SK-N-SH treated with all-trans-retinoic acid at 6 μM for 48 hours (cell line): ENCODE measurements at regions not wholly inside any gene's neighbourhood (a gene's known extent, or its start where the extent isn't known, plus 50 kb on each side); places are given as distances from the start of the nearest gene placed in this dataset.

Experiments
- ATAC-seq: fragments of 200-7000 bp; cut with Tn5 transposase; 3 replicates; pipeline ENCODE4 v1.9.1; 2020; ENCODE audit warnings: mild to moderate bottlenecking, moderate library complexity
- ARNTL ChIP-seq: fragments of 450-650 bp; formaldehyde crosslinking; IDR thresholded peaks from 2 replicates; pipeline ENCODE4 v1.5.0; 2020; ENCODE audit warnings: low read depth, mild to moderate bottlenecking, moderate library complexity, borderline replicate concordance
- CSDC2 ChIP-seq: fragments of 250-450 bp; sonication (Bioruptor Pico); IDR thresholded peaks from 2 replicates; pipeline ENCODE4 v1.5.0; 2020; ENCODE audit warnings: mild to moderate bottlenecking, moderate library complexity
- ESRRG ChIP-seq: fragments of 250-450 bp; sonication (Bioruptor Pico); IDR thresholded peaks from 2 replicates; pipeline ENCODE4 v1.6.1; 2021; ENCODE audit warnings: mild to moderate bottlenecking
- GLIS3 ChIP-seq: fragments of 250-450 bp; sonication (Bioruptor Pico); IDR thresholded peaks from 2 replicates; pipeline ENCODE4 v1.5.0; 2020; ENCODE audit warnings: mild to moderate bottlenecking, moderate library complexity
- ISL1 ChIP-seq: fragments of 250-450 bp; sonication (Bioruptor Pico); IDR thresholded peaks from 2 replicates; pipeline ENCODE4 v2.1.2; 2022; ENCODE audit warnings: mild to moderate bottlenecking, moderate library complexity
- OSR1 ChIP-seq: fragments of 250-450 bp; sonication (Bioruptor Pico); IDR thresholded peaks from 2 replicates; pipeline ENCODE4 v1.8.0; 2022; ENCODE audit warnings: moderate library complexity, mild to moderate bottlenecking, inconsistent platforms
- PATZ1 ChIP-seq: fragments of 250-450 bp; sonication (Bioruptor Pico); IDR thresholded peaks from 2 replicates; pipeline ENCODE4 v1.8.0; 2020; ENCODE audit warnings: mild to moderate bottlenecking, moderate library complexity, borderline replicate concordance
- POU6F1 ChIP-seq: fragments of 250-450 bp; sonication (Bioruptor Pico); IDR thresholded peaks from 2 replicates; pipeline ENCODE4 v1.8.0; 2021; ENCODE audit warnings: low read depth, mild to moderate bottlenecking, moderate library complexity, borderline replicate concordance
- PPARA ChIP-seq: fragments of 250-450 bp; sonication (Bioruptor Pico); IDR thresholded peaks from 2 replicates; pipeline ENCODE4 v1.5.0; 2020; ENCODE audit warnings: mild to moderate bottlenecking, borderline replicate concordance
- RARB ChIP-seq: fragments of 250-450 bp; sonication (Bioruptor Pico); IDR thresholded peaks from 2 replicates; pipeline ENCODE4 v1.8.0; 2021; ENCODE audit warnings: mild to moderate bottlenecking, moderate library complexity
- SNAI2 ChIP-seq: fragments of 250-450 bp; sonication (Bioruptor Pico); IDR thresholded peaks from 2 replicates; pipeline ENCODE4 v1.5.0; 2020; ENCODE audit warnings: mild to moderate bottlenecking, moderate library complexity
- TCF4 ChIP-seq: fragments of 250-450 bp; sonication (Bioruptor Pico); IDR thresholded peaks from 2 replicates; pipeline ENCODE4 v1.8.0; 2021; ENCODE audit warnings: mild to moderate bottlenecking, moderate library complexity, borderline replicate concordance
- TOX ChIP-seq: fragments of 250-450 bp; sonication (Bioruptor Pico); IDR thresholded peaks from 2 replicates; pipeline ENCODE4 v1.8.0; 2021; ENCODE audit warnings: mild to moderate bottlenecking, moderate library complexity, borderline replicate concordance
- ZC3H10 ChIP-seq: fragments of 250-450 bp; sonication (Bioruptor Pico); IDR thresholded peaks from 2 replicates; pipeline ENCODE4 v1.5.1; 2021; ENCODE audit warnings: mild to moderate bottlenecking, moderate library complexity
- ZFP3 ChIP-seq: fragments of 250-450 bp; sonication (Bioruptor Pico); IDR thresholded peaks from 2 replicates; pipeline ENCODE4 v1.5.0; 2020; ENCODE audit warnings: mild to moderate bottlenecking, moderate library complexity
- ZNF565 ChIP-seq: fragments of 450-650 bp; formaldehyde crosslinking; conservative IDR thresholded peaks from 2 replicates; pipeline ENCODE4 v1.5.0; 2020; ENCODE audit warnings: low read depth, mild to moderate bottlenecking, moderate library complexity
- ZNF8 ChIP-seq: fragments of 450-650 bp; formaldehyde crosslinking; IDR thresholded peaks from 2 replicates; pipeline ENCODE4 v1.5.0; 2020; ENCODE audit warnings: mild to moderate bottlenecking, moderate library complexity
- TF ChIP-seq, protein P1 (sequence below): fragments of 250-450 bp; sonication (Bioruptor Pico); IDR thresholded peaks from 2 replicates; pipeline ENCODE4 v1.5.0; 2020; ENCODE audit warnings: mild to moderate bottlenecking, moderate library complexity
- TF ChIP-seq, protein P2 (sequence below): fragments of 250-450 bp; sonication (Bioruptor Pico); IDR thresholded peaks from 2 replicates; pipeline ENCODE4 v1.5.1; 2021; ENCODE audit warnings: mild to moderate bottlenecking, moderate library complexity

GRCh38 chr10:128525936-128526335, 399.7 kb upstream of the MKI67 start:
- no peak for TF ChIP-seq OSR1 (CRISPR knock-in tag)
- TF ChIP-seq ISL1 (CRISPR knock-in tag) = no peak
- TF ChIP-seq ESRRG (CRISPR knock-in tag) = no peak
- TF ChIP-seq POU6F1 = no peak
- no peak for TF ChIP-seq PPARA
- no peak for ATAC-seq

DNA sequence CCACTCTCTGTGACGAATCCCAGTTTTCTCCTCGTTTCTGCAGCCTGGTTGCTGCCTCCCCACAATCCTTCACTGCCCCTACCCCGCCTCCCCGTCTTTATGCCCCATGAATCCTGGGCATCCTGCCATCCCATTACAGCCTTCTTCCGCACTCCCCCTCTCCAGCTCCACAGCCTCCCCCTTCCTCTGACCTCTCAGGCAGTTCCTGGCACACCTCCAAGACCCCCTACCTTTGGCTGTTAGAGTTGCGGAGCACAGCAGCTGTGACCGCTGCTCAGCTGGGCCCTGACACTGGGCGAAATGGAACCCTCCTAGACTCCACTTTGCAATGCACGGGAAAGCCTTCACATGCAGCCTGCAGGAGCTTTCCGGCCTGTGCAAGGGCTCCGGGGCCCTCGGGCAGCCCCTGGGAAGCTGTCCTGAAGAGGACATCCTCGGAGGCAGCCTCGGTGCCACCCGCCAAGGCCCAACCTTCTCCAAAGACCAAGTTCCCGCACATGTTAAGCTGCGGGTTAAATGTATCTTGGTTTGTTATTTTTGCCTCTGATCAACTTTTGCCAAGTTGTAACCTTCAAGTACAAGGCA, 400.7 kb upstream of the MKI67 start:
- ATAC-seq = no peak
- TF ChIP-seq GLIS3 (CRISPR knock-in tag) = no peak
- TF ChIP-seq, protein P1, sequence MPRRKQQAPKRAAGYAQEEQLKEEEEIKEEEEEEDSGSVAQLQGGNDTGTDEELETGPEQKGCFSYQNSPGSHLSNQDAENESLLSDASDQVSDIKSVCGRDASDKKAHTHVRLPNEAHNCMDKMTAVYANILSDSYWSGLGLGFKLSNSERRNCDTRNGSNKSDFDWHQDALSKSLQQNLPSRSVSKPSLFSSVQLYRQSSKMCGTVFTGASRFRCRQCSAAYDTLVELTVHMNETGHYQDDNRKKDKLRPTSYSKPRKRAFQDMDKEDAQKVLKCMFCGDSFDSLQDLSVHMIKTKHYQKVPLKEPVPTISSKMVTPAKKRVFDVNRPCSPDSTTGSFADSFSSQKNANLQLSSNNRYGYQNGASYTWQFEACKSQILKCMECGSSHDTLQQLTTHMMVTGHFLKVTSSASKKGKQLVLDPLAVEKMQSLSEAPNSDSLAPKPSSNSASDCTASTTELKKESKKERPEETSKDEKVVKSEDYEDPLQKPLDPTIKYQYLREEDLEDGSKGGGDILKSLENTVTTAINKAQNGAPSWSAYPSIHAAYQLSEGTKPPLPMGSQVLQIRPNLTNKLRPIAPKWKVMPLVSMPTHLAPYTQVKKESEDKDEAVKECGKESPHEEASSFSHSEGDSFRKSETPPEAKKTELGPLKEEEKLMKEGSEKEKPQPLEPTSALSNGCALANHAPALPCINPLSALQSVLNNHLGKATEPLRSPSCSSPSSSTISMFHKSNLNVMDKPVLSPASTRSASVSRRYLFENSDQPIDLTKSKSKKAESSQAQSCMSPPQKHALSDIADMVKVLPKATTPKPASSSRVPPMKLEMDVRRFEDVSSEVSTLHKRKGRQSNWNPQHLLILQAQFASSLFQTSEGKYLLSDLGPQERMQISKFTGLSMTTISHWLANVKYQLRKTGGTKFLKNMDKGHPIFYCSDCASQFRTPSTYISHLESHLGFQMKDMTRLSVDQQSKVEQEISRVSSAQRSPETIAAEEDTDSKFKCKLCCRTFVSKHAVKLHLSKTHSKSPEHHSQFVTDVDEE = no peak
- TF ChIP-seq PATZ1 (CRISPR knock-in tag) = no peak
- TF ChIP-seq TCF4 (CRISPR knock-in tag) = no peak
- TF ChIP-seq RARB = no peak
- no peak for TF ChIP-seq ZC3H10 (CRISPR knock-in tag)
- TF ChIP-seq TOX = no peak
- no peak for TF ChIP-seq ZFP3 (CRISPR knock-in tag)
- TF ChIP-seq ESRRG (CRISPR knock-in tag) = no peak
- no peak for TF ChIP-seq ZNF8 (CRISPR knock-in tag)
- TF ChIP-seq ARNTL (CRISPR knock-in tag) = no peak
- no peak for TF ChIP-seq SNAI2 (CRISPR knock-in tag)
- TF ChIP-seq PPARA = no peak
- no peak for TF ChIP-seq ISL1 (CRISPR knock-in tag)

DNA sequence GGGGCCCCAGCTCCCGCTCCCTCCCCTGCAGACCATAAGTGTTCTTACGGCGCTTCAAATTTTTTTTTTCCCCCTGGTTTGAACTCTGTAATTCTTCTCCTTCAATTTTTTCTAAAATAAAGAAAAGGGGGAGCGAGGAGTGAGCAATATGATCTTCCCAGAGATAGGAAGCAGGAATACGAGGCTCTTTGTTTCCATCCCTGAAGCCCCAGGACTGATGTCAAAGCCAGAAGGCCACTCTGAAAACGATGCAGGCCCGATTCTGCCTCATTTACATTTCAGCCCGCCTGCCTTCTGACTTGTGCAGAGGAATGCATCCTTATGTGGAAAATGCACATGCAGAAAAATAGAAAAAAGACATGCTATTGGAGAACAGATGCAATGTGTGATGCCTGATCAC, 401.5 kb upstream of the MKI67 start:
- ATAC-seq = no peak
- TF ChIP-seq ZNF8 (CRISPR knock-in tag) = no peak
- TF ChIP-seq ZC3H10 (CRISPR knock-in tag) = no peak
- TF ChIP-seq ZNF565 (CRISPR knock-in tag) = no peak
- no peak for TF ChIP-seq PPARA
- TF ChIP-seq, all 23 proteins: peak for 0

GRCh38 chr10:128528167-128528566, 401.9 kb upstream of the MKI67 start:
- TF ChIP-seq CSDC2 (CRISPR knock-in tag) (no peak), GLIS3 (CRISPR knock-in tag) (no peak), RARB (no peak), ESRRG (CRISPR knock-in tag) (no peak)
- TF ChIP-seq, protein P1 = no peak
- TF ChIP-seq, all 23 proteins: peak for 0
- ATAC-seq = no peak

- no peak for ATAC-seq
- TF ChIP-seq, protein P2, sequence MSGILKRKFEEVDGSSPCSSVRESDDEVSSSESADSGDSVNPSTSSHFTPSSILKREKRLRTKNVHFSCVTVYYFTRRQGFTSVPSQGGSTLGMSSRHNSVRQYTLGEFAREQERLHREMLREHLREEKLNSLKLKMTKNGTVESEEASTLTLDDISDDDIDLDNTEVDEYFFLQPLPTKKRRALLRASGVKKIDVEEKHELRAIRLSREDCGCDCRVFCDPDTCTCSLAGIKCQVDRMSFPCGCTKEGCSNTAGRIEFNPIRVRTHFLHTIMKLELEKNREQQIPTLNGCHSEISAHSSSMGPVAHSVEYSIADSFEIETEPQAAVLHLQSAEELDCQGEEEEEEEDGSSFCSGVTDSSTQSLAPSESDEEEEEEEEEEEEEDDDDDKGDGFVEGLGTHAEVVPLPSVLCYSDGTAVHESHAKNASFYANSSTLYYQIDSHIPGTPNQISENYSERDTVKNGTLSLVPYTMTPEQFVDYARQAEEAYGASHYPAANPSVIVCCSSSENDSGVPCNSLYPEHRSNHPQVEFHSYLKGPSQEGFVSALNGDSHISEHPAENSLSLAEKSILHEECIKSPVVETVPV (CRISPR knock-in tag) = no peak
- TF ChIP-seq, protein P1 = no peak
- no peak for TF ChIP-seq ZNF565 (CRISPR knock-in tag)
- TF ChIP-seq ESRRG (CRISPR knock-in tag) = no peak
- TF ChIP-seq ZNF8 (CRISPR knock-in tag) = no peak
Observed at GRCh38 chr10:128528781-128529180, 402.6 kb upstream of the MKI67 start.
